DMS 273 (cell line): ENCODE measurements at regions not wholly inside any gene's neighbourhood (a gene's known extent, or its start where the extent isn't known, plus 50 kb on each side); places are given as distances from the start of the nearest gene placed in this dataset.
"Not testable (repeated sequence)": the region's sequence is repeated elsewhere in the genome, so short reads cannot be mapped to it uniquely, and the experiment has no call there.

Source experiments
- DNase-seq: peaks from one replicate; lab custom pipeline; 2025; ENCODE audit not compliant: unreplicated experiment; lab: John Stamatoyannopoulos, UW

DNA sequence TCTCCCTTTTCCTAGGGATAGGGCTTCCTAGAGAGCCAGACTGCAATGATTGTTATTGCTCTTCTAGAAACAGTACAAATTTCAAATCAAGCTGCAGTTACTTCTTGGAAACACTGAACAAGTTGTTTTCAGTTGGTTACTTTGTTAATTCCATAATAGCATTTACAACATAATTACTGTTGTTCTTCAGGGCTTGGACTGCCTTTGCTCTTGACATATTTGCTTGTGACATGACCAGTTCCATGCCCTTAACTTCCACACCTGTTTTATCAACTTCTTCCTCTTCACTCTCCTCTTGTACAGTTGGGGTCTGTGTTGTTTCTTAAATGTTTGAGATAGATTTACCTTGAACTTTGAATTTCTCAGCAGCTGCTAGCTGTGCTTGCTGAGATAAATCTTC, 104.4 kb downstream of the SEC23IP start:
- DNase-seq = no peak

DNA sequence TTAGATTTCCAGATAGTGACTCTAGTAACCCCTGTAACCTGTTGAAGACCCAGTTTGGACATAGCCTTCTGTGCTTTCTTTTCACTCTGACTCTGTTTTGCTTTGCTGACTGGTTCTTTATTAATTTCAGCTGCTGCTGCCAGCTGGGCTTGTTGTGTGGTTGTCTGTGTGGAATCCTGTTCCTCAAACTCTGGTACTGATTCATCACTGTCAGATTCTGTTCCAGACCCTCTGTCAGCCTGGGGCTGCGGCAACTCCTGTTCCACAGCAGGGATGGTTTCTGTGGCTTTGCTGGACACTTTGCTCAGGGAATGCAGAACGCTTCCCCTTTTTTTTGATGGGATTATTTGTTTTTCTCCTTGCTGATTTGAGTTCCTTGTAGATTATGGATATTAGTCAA, 104.9 kb downstream of the SEC23IP start:
- no peak for DNase-seq

DNA sequence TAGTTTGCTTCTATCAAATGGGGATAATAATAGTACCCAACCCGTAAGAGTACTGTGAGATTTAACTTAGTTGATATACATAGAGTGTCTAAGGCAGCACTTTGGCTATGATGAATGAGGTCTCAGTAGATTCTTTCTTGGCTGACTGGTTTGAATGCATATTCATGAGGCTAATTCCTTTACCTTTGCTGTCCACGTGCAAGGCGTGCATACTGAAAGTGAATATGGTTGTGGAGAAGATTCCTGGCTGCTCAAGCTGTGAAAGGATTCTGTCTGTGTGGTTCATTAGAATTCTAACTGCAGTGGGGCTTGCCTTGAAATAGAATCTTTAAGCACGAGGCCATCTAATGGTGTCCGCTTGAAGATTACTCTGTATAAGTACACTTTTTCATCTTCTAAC, 110.3 kb downstream of the SEC23IP start:
- no peak for DNase-seq

DNA sequence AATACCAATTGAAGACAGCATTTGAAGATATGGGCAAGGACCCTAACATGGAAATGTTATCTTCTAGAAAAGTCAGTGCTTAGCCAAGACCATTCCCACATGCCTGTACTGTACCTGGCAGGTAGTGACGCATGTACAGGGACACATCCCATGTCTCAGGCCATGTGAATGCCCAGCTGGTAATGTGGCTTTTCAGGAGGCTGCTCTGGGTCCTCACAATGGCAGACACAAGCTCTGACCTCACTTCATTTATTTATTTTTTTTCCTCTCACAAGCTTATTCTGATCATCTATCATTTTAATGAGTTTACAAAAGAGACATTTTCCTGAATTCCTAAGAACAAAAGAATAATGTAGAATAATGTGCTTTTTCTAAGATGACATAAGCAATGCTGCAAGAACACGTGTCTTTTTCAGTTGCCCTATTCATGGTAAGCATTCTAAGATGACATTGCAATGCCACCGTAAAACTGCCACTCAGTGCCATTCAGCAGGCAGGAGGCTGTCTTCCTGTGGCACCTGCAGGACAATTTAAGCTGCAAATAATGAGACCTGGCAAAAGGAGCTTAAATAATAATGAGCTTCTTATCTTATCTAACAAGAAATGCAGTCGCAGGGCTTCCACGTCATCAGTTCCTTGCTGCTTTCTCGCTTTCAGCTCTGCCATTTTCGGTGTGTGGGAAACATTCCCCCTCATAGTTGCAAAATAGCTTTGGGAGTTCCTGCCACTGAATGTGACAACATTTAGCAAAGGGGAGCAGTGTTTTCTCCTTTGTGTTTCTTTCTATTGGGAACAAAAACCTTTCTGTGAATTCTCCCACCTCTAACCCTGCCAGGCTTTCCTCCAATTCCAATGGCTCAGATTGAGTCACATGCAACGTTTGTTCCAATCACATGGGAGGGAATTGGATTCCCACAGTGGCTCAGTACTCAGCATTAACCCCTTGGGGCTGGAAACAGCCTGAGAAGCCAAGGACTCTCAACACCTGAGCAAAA, 113.0 kb downstream of the SEC23IP start:
- DNase-seq = no peak

DNA sequence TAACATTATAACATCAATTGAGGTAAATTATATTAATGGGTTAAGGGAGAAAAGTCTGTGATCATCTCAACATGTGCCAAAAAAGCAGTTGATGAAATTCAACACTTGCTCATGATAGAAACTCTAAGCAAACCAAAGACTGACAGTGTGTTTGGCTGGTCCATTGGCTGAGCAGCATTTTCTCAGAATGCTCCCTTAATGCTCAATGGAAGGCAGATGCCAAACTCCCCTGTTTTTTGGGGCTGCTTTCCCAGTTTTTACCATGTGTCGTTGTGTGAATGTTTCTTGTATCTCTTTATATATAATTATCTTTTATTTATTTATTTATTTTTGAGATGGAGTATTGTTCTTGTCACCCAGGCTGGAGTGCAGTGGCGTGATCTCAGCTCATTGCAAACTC, 114.7 kb downstream of the SEC23IP start:
- DNase-seq = no peak

DNA sequence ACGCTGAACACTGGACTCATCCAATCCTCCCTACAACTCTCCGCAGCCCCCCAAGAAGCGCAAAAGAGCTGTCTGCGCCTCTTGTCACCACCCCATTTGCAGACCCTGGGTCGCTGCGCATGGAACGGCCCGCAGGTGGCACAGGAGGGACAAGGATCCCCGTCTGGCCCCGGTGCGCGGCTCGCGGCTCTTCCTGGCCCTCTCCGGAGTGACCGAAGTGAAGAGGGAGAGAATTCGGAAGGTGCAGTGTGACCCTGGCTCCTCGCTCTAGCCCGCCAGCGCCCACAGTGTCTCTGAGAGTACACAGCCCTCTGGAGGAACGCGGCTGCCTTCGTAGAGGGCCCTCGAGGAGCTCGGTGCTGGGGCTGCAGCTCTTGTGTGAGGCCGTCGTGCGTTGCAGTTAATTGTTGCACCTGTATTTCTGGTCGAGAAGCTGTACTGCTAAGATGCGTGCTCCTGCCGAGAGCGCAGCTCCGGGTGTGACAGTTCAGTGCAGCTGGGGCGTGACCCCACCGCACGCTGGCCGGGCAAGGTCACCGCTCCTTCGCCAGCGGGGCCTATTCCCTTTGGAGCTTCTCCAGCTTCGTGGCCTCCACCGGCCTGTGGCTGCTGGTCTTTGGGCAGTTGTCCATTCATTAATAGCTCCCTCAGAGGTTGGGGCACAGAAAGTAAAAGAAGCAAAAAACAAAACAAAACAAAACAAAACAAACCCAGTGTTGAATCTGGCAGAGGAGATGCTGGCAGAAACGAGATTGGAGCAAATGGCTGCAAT, 119.0 kb downstream of the SEC23IP start:
- no peak for DNase-seq

DNA sequence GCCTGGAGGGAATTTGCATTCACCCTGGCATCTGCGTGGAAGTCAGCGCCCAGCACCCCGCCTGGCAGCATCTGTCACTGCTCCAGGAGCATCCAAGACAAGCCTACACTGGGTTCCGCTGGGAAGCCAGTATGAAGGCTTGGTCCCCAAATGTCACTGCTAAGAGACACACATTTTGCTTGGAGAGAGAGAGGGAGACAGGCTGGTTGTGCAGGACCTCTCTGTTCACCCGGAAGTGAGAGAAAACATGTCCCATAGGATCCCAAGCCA, 119.5 kb downstream of the SEC23IP start:
- DNase-seq = peak; percentile 51

DNA sequence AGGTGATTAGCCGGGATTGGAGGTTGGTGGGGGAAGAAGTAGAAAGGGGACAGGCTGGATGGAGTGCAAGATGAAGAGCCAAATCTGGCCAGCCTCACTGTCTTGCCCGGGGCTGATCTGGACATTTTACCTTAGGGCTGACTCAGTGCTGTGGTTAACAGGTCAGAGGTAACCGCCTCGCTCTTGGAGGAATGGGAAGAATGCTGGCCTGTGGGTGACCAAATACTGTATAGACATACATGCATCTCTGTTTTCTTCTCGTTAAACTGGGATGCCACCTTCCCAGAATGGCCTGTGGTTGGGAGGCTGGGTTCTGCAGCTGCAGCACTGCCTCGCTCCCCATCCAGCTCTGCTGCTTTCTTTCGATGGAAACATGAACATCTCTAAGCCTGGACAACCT, 120.0 kb downstream of the SEC23IP start:
- no peak for DNase-seq

DNA sequence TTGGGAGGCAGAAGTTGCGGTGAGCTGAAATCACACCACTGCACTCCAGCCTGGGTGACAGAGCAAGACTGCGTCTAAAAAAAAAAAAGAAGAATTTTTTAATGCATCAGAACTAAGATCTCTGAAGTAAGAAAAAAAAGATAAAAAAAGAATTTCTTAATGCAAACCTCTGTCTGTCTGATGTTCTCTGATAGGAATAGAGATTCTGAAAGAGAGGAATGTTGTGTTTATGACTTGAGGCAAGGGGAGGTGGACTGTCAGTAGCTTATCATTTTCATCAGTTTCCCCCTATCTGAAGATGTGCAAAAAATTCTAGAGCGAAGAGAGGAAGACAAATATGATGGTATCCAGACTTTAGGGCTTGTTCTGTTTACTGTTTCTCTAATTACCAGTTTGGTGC, 121.5 kb downstream of the SEC23IP start:
- no peak for DNase-seq

DNA sequence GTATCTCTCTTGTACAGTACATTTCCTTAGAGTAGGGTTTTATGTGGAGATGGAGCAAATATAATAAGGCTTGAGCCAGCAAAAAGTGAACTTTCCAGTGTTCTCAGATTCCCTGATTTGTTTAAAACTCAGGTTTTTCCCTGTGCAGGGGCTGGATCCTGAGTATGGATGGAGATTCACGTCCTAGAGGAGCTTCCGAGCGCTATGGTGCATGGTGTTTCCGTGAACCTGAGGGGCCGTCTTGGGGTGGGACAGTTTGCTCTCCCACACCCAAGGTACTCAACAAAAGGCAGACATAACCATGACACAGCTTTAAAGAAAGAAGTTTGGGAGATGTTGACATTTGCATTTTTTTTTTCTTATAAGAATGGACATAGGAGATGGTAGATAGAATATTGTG, 122.5 kb downstream of the SEC23IP start:
- no peak for DNase-seq

DNA sequence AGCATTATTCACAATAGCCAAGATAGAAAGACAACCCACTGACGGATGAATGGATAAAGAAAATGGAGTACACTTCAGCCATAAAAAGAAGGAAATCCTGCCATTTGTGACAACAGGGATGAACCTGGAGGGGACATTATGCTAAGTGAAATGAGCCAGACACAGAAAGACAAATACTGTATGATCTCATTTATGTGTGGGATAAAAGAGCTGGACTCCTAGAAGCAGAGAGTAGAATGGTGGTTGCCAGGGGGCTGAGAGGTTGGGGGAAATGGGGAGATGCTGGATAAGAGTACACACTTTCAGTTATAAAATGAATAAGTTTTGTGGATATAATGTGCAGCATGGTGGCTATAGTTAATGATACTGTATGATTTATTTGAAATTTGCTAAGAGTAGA, 124.4 kb downstream of the SEC23IP start:
- no peak for DNase-seq

DNA sequence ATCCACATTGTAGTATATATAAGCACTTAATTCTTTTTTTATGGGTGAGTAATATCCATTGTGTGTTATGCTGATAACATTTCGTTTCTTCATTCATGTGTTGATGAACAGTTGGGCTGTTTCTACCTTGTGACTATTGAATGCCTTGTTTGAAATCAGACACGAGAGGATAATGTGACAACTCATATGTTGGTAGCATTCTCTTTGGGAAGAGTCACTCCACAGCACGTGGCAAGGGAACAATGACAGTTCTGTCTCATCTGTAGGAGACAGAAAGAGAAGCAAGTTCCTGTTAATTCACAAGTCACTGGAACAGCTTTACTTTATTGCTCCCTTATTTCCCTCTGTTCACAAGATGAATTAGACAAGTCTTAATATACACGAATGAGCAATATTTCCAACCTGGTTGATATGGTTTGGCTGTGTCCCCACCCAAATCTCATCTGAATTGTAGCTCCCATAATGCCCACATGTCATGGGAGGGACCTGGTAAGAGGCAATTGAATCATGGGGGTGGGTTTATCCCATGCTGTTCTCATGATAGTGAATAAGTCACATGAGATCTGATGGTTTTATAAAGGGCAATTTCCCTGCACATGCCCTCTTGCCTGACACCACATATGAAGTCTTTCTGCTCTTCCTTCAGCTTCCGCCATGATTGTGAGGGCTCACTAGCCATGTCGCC, 125.3 kb downstream of the SEC23IP start:
- DNase-seq = no peak

DNA sequence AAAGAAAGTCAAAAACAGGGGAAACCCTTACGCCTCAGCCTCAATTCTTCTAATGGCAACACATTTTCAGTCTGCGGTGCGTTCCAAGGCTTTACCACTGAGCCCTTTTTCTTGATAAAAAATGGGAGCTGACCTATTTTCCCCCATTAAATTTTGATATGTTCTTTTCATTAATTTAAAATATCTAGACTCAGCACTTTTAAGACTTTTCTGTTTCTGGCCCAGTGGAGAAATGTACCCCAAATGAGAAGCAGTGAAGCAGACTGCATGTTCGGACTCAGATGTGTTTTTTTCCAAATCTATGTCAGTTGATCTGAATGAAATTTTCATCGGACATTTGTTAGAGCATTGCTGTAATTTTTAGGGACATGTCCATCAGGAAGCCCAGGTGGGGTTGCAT, 126.2 kb downstream of the SEC23IP start:
- DNase-seq = no peak

DNA sequence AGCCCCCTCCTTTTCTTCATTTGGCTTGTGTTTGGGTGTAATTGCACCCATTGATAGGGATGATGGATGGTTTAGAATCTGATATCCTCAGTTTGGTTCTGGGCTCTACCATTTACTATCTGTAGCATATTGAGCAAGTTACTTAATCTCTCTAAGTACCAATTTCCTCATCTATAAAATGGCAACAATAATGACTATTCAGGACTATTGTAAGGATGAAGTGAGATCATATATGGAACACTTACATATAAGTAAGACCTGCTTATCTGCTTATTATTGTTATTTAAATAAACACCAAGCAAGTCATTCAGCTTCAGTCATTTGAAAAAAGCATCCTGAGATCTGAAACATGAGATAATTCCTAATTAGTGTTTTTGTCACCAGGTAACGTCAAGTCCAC, 127.0 kb downstream of the SEC23IP start:
- no peak for DNase-seq

DNA sequence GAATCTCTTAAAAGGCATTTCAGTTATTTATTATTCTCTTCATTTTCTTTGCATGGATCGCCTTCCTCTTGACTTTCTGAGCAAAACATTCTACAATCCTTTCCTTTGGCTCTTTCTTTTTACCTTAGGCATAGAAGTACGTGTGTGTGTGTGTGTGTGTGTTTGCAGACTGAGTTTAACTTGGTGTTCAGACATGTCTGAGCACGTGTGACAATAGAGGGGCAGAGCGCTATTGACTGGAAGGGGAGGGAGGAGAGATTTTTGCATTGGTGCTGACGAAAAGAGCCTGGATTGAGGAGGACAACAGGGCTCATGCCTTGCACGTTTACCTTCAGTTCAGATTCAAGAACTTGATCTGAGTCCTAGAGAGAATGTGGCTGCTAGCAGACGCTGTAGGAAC, 129.8 kb downstream of the SEC23IP start:
- no peak for DNase-seq

DNA sequence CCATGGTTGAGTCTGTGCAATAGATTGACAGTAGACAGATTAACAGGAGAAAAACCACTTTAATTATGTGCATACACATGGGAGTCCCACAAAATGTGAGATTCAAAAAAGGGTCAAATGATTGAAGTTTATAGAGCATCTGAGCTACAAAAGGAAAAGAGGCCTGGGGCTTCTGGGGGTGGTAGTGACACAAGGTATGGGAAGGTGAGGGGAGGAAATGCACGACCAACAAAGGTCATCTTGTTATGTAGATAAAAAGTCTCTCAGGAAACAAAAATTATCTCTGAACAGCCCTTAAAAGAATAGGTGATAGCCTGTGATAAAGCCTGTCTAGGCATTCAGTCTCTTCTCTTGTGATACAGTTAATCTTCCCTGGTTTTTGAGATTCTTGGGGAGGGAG, 141.7 kb downstream of the SEC23IP start:
- DNase-seq = no peak

DNA sequence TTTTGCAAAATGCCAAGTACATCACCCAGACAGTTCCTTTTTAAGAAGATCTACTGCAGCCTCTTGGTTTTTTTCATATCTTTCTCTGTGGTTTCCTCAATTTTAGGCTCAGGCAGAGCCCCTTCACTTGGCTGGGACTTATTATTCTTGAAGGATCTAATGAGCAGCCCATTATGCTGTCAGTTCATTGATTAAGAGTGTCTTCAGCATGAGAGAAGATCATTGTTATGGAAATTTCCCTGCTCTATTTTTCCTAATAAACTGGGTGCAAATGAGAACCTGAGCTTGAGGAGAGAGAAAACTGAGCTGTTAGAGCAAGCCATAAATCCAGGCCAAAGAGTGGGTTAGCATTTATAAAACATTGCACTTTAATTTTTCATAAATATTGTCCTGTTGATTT, 146.5 kb downstream of the SEC23IP start:
- no peak for DNase-seq

DNA sequence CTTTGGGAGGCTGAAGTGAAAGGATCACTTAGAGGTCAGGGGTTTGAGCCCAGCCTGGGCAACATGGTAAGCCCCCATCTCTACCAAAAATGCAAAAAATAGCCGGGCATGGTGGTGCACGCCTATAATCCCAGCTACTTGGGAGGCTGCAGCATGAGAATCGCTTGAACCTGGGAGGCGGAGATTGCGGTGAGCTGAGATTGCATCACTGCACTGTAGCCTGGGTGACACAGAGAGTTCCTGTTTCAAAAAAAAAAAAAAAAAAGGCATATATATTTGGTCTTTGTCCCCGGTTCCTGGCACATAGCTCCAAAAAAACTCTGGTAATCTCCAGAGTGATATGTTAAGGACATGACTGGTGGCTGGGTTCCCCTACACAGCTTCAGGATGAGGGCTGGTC, 147.3 kb downstream of the SEC23IP start:
- no peak for DNase-seq

DNA sequence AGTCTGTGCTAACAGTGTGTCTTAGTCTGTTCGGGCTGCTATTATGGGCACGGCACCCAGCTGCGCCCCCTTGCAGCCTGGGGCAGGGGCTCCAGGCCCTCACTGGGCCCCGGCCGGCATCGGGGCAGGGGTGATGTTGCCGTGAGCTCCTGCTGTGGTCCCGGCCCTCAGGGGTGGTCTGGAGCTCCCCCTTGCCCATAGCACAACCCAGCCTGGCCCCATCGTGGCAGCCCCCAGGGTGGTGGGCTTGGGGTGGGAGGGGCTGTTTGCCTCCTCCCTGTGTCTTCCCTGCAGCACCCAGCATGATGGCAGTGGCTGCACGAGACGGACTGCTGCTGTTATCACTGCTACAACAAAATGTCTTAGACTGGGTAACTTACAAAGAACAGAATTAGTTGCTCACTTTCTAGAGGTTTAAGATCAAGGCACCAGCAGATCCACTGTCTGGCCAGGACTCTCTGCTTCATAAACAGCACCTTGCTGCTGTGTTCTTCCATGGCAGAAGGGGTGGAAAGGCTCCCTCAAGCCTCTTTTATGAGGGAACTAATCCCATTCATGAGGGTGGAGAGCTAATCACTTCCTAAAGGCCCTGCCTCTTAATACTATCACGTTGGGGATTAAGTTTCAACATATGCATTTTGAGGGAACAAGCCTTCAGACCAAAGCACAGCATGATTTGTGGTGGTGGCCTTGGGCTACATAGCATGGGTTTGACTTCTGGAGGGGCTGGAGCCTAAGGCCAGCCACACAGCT, 149.5 kb downstream of the SEC23IP start:
- no peak for DNase-seq

DNA sequence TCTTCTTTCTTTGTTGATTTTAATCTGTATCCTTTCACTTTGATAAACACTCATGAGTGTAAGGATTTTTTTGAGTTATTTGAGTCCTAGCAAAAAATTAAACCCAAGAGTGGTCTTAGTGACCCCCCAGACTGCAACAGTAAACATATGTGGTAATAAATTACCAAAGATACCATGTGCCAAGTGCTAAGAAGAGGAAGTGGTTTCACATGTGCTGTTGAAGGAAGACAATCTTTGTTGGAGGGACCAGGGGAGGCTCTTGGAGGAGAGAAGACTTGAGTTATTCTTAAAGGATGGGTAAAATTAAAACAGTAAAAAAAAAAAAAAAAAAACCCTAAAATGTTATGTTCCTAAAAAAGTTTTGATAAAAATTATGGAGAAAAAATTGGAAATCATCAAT, 150.2 kb downstream of the SEC23IP start:
- DNase-seq = no peak

DNA sequence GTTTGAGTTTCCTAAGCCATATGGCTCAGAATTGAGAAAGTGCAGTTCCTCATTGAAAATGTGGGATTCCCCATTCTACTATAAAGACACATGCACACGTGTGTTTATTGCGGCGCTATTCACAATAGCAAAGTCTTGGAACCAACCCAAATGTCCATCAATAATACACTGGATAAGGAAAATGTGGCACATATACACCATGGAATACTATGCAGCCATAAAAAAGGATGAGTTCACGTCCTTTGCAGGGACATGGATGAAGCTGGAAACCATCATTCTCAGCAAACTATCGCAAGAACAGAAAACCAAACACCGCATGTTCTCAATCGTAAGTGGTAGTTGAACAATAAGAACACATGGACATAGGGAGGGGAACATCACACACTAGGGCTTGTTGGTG, 154.8 kb downstream of the SEC23IP start:
- DNase-seq = not testable (repeated sequence)
